ENCODE measurements at regions not wholly inside any gene's neighbourhood (a gene's known extent, or its start where the extent isn't known, plus 50 kb on each side); places are given as distances from the start of the nearest gene placed in this dataset.

- Histone ChIP-seq H3K4me2 (ENCODE audit: insufficient read depth, low read length) (no peak overlapping the region), H3K9ac (replicated peaks; ENCODE audit: extremely low read depth, insufficient read depth, low read length) (no peak overlapping the region), H3K36me3 (ENCODE audit: control insufficient read depth in 2 of 2, extremely low read depth in 1 of 2, insufficient read depth in 2 of 2, low read length in 2 of 2) (no peaks in the 10 kb centered on the region), H3K4me1 (ENCODE audit: control insufficient read depth, extremely low read depth, insufficient read depth, low read length) (no peaks in the 10 kb centered on the region), H2AFZ (ENCODE audit: low read depth, low read length) (no peak overlapping the region), H3K79me2 (ENCODE audit: control insufficient read depth, insufficient read depth, low read length) (no peaks in the 10 kb centered on the region), H3K27me3 (ENCODE audit: control insufficient read depth in 2 of 2, insufficient read depth in 2 of 2, low read length in 2 of 2) (no peaks in the 10 kb centered on the region), H4K20me1 (replicated peaks; ENCODE audit: control insufficient read depth, extremely low read depth, insufficient read depth, low read length) (no peaks in the 10 kb centered on the region), H3K4me3 (replicated peaks in 1 of 3; ENCODE audit: insufficient read depth in 1 of 3, low read depth in 1 of 3, low read length in 3 of 3) (no peak overlapping the region), H3K27ac (ENCODE audit: insufficient read depth, low read depth, low read length) (no peak overlapping the region), H3K9me3 (replicated peaks; ENCODE audit: control insufficient read depth, insufficient read depth, low read length) (no peaks in the 10 kb centered on the region), H3K9me1 (replicated peaks; ENCODE audit: control insufficient read depth, extremely low read depth, insufficient read depth, low read length) (no peaks in the 10 kb centered on the region)
- dilution Hi-C loops (cut with MboI; ENCODE audit: extremely low pct_ligation_motif_present, low sequenced_read_pairs), result no loop called here
- ChIA-PET POLR2A (no interaction called here), CTCF (no interaction called here)
- no peak for FAIRE-seq
- no peak for TF ChIP-seq POLR2AphosphoS5 (IDR thresholded peaks at IDR 0.05; ENCODE audit: insufficient read depth, low read depth, low read length)
- TF ChIP-seq GATA2 (IDR thresholded peaks at IDR 0.05; ENCODE audit: insufficient read depth, insufficient read length, low read depth, low read length), result no peak
- no peak for TF ChIP-seq MYC (IDR thresholded peaks at IDR 0.05; ENCODE audit: low read depth, low read length)
- TF ChIP-seq MAX (IDR thresholded peaks at IDR 0.05; ENCODE audit: insufficient read depth, insufficient read length), result no peak
- no peak for TF ChIP-seq CTCF (IDR thresholded peaks at IDR 0.05; ENCODE audit: extremely low read depth in 1 of 2, insufficient read depth in 1 of 2, low read depth in 1 of 2, low read length in 2 of 2)
- no peak for TF ChIP-seq FOS (IDR thresholded peaks at IDR 0.05; ENCODE audit: borderline replicate concordance, insufficient read depth, low read length)
- no peak for TF ChIP-seq JUN (IDR thresholded peaks at IDR 0.05; ENCODE audit: borderline replicate concordance, insufficient read depth, insufficient read length, low read depth)
- TF ChIP-seq POLR2A (IDR thresholded peaks at IDR 0.05; ENCODE audit: low read depth, low read length), result no peak
- no peak for TF ChIP-seq EZH2 (IDR thresholded peaks at IDR 0.05; ENCODE audit: borderline replicate concordance, low read depth, low read length, severe bottlenecking)
- no TSS peak for BruUV-seq (replicated peaks)
- DNase-seq (ENCODE audit: low read depth, low spot score), result no peak
- intact Hi-C loops (cut with micrococcal nuclease), result no loop called here
Measured at GRCh38 chr12:115857160-115857920, 420.2 kb downstream of the MED13L start.

Measured in endothelial cell of umbilical vein (primary cell).